Chondrocyte (in vitro differentiated cells): ENCODE measurements at regions not wholly inside any gene's neighbourhood (a gene's known extent, or its start where the extent isn't known, plus 50 kb on each side); places are given as distances from the start of the nearest gene placed in this dataset.

Source experiments
- DNase-seq: peaks from one replicate; pipeline ENCODE4 v3.0.0; 2021; ENCODE audit warnings: mixed read lengths, low spot score
- H3K27ac Mint-ChIP-seq: one replicate; pipeline ENCODE4 v1.8.0; 2021; ENCODE audit warnings: mild to moderate bottlenecking, moderate library complexity, mixed read lengths; ENCODE audit not compliant: unreplicated experiment
- H3K27me3 Mint-ChIP-seq: 2 replicates; pipeline ENCODE4 v1.8.0; 2021; ENCODE audit warnings: low read depth, mixed read lengths
- H3K36me3 Mint-ChIP-seq: 2 replicates; pipeline ENCODE4 v1.8.0; 2021; ENCODE audit warnings: low read depth, mixed read lengths
- H3K4me1 Mint-ChIP-seq: 2 replicates; pipeline ENCODE4 v1.8.0; 2021; ENCODE audit warnings: low read depth, mild to moderate bottlenecking, mixed read lengths
- H3K4me3 Mint-ChIP-seq: one replicate; pipeline ENCODE4 v1.8.0; 2021; ENCODE audit warnings: mild to moderate bottlenecking, moderate library complexity, mixed read lengths; ENCODE audit not compliant: unreplicated experiment
- H3K9me3 Mint-ChIP-seq: 2 replicates; pipeline ENCODE4 v1.8.0; 2021; ENCODE audit warnings: low read depth, mixed read lengths
- TF ChIP-seq, protein P1 (sequence below): fragments of 200-600 bp; sonication (generic); IDR thresholded peaks from 2 replicates; pipeline ENCODE4 v1.5.0; 2021; ENCODE audit warnings: antibody characterized with exemption, mild to moderate bottlenecking, moderate library complexity

DNA sequence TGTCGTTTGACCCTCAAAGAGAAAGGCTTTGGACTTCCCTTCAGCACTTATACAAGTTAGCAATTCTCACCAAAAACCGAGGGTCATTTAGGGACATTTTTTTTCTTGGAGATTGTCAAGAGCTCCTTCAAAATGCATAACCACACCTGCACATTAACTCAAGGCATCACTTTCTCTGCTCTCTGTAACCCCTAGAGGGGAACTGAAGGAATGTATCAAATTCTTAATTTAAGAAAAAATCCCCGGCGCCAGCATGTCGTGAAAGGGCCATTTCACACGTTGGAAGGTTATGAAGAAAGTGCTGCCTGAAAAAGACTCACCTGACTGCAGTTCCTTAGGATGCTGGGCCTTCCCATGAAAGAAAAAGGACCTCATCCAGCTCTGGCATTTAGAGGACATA lies 131.6 kb upstream of the ZC3H12A start:
- Mint-ChIP-seq H3K27me3 (peaks cover 3% of the 10 kb centered on the region), H3K9me3 (no peaks in the 10 kb centered on the region), H3K4me1 (no peaks in the 10 kb centered on the region), H3K4me3 (no peak overlapping the region), H3K36me3 (no peaks in the 10 kb centered on the region), H3K27ac (no peak overlapping the region)
- TF ChIP-seq, protein P1, sequence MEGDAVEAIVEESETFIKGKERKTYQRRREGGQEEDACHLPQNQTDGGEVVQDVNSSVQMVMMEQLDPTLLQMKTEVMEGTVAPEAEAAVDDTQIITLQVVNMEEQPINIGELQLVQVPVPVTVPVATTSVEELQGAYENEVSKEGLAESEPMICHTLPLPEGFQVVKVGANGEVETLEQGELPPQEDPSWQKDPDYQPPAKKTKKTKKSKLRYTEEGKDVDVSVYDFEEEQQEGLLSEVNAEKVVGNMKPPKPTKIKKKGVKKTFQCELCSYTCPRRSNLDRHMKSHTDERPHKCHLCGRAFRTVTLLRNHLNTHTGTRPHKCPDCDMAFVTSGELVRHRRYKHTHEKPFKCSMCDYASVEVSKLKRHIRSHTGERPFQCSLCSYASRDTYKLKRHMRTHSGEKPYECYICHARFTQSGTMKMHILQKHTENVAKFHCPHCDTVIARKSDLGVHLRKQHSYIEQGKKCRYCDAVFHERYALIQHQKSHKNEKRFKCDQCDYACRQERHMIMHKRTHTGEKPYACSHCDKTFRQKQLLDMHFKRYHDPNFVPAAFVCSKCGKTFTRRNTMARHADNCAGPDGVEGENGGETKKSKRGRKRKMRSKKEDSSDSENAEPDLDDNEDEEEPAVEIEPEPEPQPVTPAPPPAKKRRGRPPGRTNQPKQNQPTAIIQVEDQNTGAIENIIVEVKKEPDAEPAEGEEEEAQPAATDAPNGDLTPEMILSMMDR = no peak
- DNase-seq = no peak

- no peaks in the 10 kb centered on the region for H3K9me3 Mint-ChIP-seq
- H3K36me3 Mint-ChIP-seq = no peaks in the 10 kb centered on the region
- H3K27ac Mint-ChIP-seq = no peak overlapping the region
- H3K27me3 Mint-ChIP-seq = peaks cover 6% of the 10 kb centered on the region
- H3K4me3 Mint-ChIP-seq = no peak overlapping the region
- TF ChIP-seq, protein P1 = no peak
- no peaks in the 10 kb centered on the region for H3K4me1 Mint-ChIP-seq
- no peak for DNase-seq
Observed at GRCh38 chr1:37347104-37347649, 127.2 kb upstream of the ZC3H12A start.

GRCh38 chr1:37353871-37354270 lies 120.5 kb upstream of the ZC3H12A start:
- Mint-ChIP-seq H3K27me3 (peaks cover 11% of the 10 kb centered on the region), H3K27ac (no peak overlapping the region)

DNA sequence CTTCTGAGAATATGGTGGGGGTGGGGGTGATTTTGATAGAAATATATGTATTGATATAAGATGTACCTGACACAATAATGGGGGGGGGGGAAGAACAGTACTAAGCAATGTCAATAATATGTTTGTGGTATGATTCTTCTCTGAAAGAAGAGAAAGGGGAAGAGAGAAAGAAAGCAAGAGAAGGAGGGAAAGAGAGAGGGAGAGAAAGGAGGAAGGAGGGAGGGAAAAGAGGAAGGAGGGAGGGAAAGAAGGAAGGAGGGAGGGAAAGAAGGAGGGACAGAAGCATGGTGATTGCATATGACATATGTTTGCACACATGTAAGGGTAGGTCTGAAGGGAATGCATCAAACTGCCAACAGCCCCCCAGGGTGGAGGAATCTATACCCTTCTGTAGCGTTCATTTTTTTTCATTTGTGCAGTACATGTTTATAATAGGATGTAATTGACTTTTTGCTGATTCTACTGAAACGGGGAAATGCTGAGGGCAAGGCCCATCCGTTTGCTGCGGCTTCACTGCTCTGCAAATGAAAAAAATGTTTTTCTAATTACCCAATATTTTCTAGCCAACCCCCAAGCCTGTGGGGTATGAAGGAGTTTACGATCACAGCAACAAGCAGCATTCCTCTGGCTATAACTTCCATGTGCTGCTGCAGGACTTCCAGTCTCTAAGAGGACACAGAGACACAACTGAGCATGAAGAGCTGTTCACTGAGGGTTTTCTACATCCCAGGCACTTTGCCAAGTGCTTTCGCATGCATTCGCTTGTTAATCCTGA lies 119.3 kb upstream of the ZC3H12A start:
- peaks cover 11% of the 10 kb centered on the region for H3K27me3 Mint-ChIP-seq
- no peaks in the 10 kb centered on the region for H3K4me1 Mint-ChIP-seq
- no peaks in the 10 kb centered on the region for H3K36me3 Mint-ChIP-seq
- no peaks in the 10 kb centered on the region for H3K9me3 Mint-ChIP-seq
- no peak for DNase-seq
- TF ChIP-seq, protein P1 = no peak
- no peak overlapping the region for H3K27ac Mint-ChIP-seq
- no peak overlapping the region for H3K4me3 Mint-ChIP-seq

More at GRCh38 chr1:37353871-37354270, 120.5 kb upstream of the ZC3H12A start:
- TF ChIP-seq, protein P1 = no peak
- DNase-seq = no peak
- H3K4me1 Mint-ChIP-seq = no peaks in the 10 kb centered on the region
- H3K36me3 Mint-ChIP-seq = no peaks in the 10 kb centered on the region
- H3K9me3 Mint-ChIP-seq = no peaks in the 10 kb centered on the region
- H3K4me3 Mint-ChIP-seq = no peak overlapping the region

DNA sequence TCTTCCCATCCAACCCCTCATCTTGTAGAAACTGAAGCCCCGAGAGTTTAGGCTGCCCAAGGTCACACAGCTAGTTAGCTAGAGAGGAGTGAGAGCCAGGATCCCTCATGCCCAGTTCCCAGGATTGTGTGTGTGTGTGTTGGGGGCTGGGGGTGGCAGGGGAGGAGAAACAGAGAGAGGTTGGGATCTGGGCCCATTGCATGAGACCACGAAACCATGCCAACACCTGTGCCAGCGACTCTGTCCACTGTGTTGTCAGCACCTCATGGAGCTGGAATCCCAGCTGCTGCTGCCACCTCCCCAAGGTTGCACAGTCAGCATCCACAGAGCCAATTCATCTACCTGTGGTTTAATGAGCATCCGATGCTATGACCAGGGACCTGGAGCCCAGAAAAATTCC lies 115.4 kb upstream of the ZC3H12A start:
- TF ChIP-seq, protein P1 = no peak
- Mint-ChIP-seq H3K4me3 (no peak overlapping the region), H3K27me3 (peaks cover 33% of the 10 kb centered on the region)

More for the DNA sequence above, 115.4 kb upstream of the ZC3H12A start:
- Mint-ChIP-seq H3K27ac (no peak overlapping the region), H3K9me3 (no peaks in the 10 kb centered on the region), H3K36me3 (no peaks in the 10 kb centered on the region), H3K4me1 (no peaks in the 10 kb centered on the region)
- DNase-seq = no peak
